Mesenchymal stem cell (in vitro differentiated cells and primary cell): ENCODE measurements at regions not wholly inside any gene's neighbourhood (a gene's known extent, or its start where the extent isn't known, plus 50 kb on each side); places are given as distances from the start of the nearest gene placed in this dataset.

ENCODE experiments used
- DNase-seq: peaks from one replicate; pipeline ENCODE4 v3.0.0-alpha.2; 2013
- H2AFZ ChIP-seq: one replicate; pipeline ENCODE4 v1.6.1; 2013; ENCODE audit warnings: low read depth, mild to moderate bottlenecking, control low read depth, inconsistent platforms, low read length, moderate library complexity
- H2AK5ac ChIP-seq: 2 replicates; pipeline ENCODE4 v1.6.1; 2013; ENCODE audit warnings: low read length, moderate library complexity, mild to moderate bottlenecking, inconsistent platforms; ENCODE audit not compliant: severe bottlenecking
- H2BK120ac ChIP-seq: one replicate; pipeline ENCODE4 v1.6.1; 2013; ENCODE audit warnings: low read depth, mild to moderate bottlenecking, inconsistent platforms, low read length, moderate library complexity
- H2BK12ac ChIP-seq, 2 experiments: one replicate each; pipeline ENCODE4 v1.6.1; 2013; ENCODE audit warnings: inconsistent platforms in 2 of 2, low read length in 2 of 2, mild to moderate bottlenecking in 2 of 2, moderate library complexity in 2 of 2, control low read depth in 1 of 2
- H2BK15ac ChIP-seq: one replicate; pipeline ENCODE4 v1.6.1; 2013; ENCODE audit warnings: mild to moderate bottlenecking, low read depth, inconsistent platforms; ENCODE audit not compliant: poor library complexity, severe bottlenecking
- H2BK5ac ChIP-seq: 2 replicates; pipeline ENCODE4 v1.6.1; 2013; ENCODE audit warnings: low read depth, mild to moderate bottlenecking, low read length, control low read depth, inconsistent platforms; ENCODE audit not compliant: poor library complexity, severe bottlenecking
- H3K14ac ChIP-seq, 2 experiments: one replicate each; pipeline ENCODE4 v1.6.1; 2013; ENCODE audit warnings: inconsistent platforms in 2 of 2, low read length in 2 of 2, control low read depth in 1 of 2, mild to moderate bottlenecking in 1 of 2, moderate library complexity in 1 of 2
- H3K18ac ChIP-seq, 2 experiments: one replicate each; pipeline ENCODE4 v1.6.1; 2013; ENCODE audit warnings: inconsistent platforms in 2 of 2, low read length in 2 of 2, control low read depth in 1 of 2, low read depth in 1 of 2, mild to moderate bottlenecking in 1 of 2
- H3K23ac ChIP-seq, 2 experiments: one replicate each; pipeline ENCODE4 v1.6.1; 2013; ENCODE audit warnings: inconsistent platforms in 2 of 2, low read length in 2 of 2, mild to moderate bottlenecking in 2 of 2, moderate library complexity in 2 of 2, control low read depth in 1 of 2
- H3K27ac ChIP-seq: 2 replicates; pipeline ENCODE4 v1.5.1; 2013; ENCODE audit warnings: mild to moderate bottlenecking, moderate library complexity, low read length, control low read depth, inconsistent platforms; ENCODE audit not compliant: poor library complexity, severe bottlenecking
- H3K27me3 ChIP-seq, 2 experiments: 2 replicates each; pipeline versions ENCODE4 v1.6.1 to v1.7.0; 2013; ENCODE audit warnings: low read length in 2 of 2, mild to moderate bottlenecking in 2 of 2, moderate library complexity in 2 of 2, control low read depth in 1 of 2, inconsistent platforms in 1 of 2; ENCODE audit not compliant: control insufficient read depth in 1 of 2, insufficient read depth in 1 of 2
- H3K36me3 ChIP-seq, 2 experiments: 2 replicates each; pipeline versions ENCODE4 v1.6.1 to v1.7.0; 2013; ENCODE audit warnings: low read length in 2 of 2, control low read depth in 1 of 2, inconsistent platforms in 1 of 2, low read depth in 1 of 2, mild to moderate bottlenecking in 1 of 2; ENCODE audit not compliant: insufficient read depth in 2 of 2, control insufficient read depth in 1 of 2
- H3K4ac ChIP-seq, 2 experiments: one replicate each; pipeline ENCODE4 v1.6.1; 2013; ENCODE audit warnings: inconsistent platforms in 2 of 2, low read length in 2 of 2, mild to moderate bottlenecking in 2 of 2, moderate library complexity in 2 of 2, control low read depth in 1 of 2, low read depth in 1 of 2
- H3K4me1 ChIP-seq: 2 replicates; pipeline ENCODE4 v1.6.1; 2013; ENCODE audit warnings: low read depth, low read length, control low read depth; ENCODE audit not compliant: control insufficient read depth, insufficient read depth
- H3K4me2 ChIP-seq: 2 replicates; pipeline ENCODE4 v1.6.1; 2013; ENCODE audit warnings: low read length, mild to moderate bottlenecking, inconsistent platforms; ENCODE audit not compliant: poor library complexity, severe bottlenecking
- H3K4me3 ChIP-seq, 2 experiments: 2 replicates each; pipeline versions ENCODE4 v1.5.1 to v1.7.0; 2013; ENCODE audit warnings: low read length in 2 of 2, mild to moderate bottlenecking in 2 of 2, control low read depth in 1 of 2, low read depth in 1 of 2; ENCODE audit not compliant: insufficient read depth in 1 of 2
- H3K79me1 ChIP-seq: replicated peaks from 2 replicates; pipeline ENCODE4 v1.6.1; 2013; ENCODE audit warnings: mild to moderate bottlenecking, control low read depth, low read length, inconsistent platforms; ENCODE audit not compliant: poor library complexity, severe bottlenecking
- H3K9ac ChIP-seq: 2 replicates; pipeline ENCODE4 v1.7.0; 2013; ENCODE audit warnings: mild to moderate bottlenecking, low read length, moderate library complexity
- H3K9me3 ChIP-seq: 2 replicates; pipeline ENCODE4 v1.7.0; 2013; ENCODE audit warnings: mild to moderate bottlenecking, low read length; ENCODE audit not compliant: control insufficient read depth
- H4K8ac ChIP-seq: one replicate; pipeline ENCODE4 v1.6.1; 2013; ENCODE audit warnings: inconsistent platforms, mild to moderate bottlenecking, low read length, moderate library complexity
- H4K91ac ChIP-seq: one replicate; pipeline ENCODE4 v1.6.1; 2013; ENCODE audit warnings: mild to moderate bottlenecking, low read length, inconsistent platforms
- WGBS: methylation state at CpG from one replicate; pipeline ENCODE4 v1.1.7; 2013; ENCODE audit warnings: mixed read lengths; 5-methylcytosine and 5-hydroxymethylcytosine counted together

- H3K4me2 ChIP-seq: no peak overlapping the region
- peak overlapping the region in 1 of 2 experiments; percentile 46 for H2BK12ac ChIP-seq
- no peak overlapping the region for H2BK15ac ChIP-seq
- H3K79me1 ChIP-seq: no peaks in the 10 kb centered on the region
- no peak overlapping the region for H3K4me3 ChIP-seq
- no peak for DNase-seq
- no peaks in the 10 kb centered on the region for H3K4me1 ChIP-seq
- no peak overlapping the region for H3K27ac ChIP-seq
- no peak overlapping the region for H3K4ac ChIP-seq
- H2BK5ac ChIP-seq: no peak overlapping the region
- no peak overlapping the region for H2BK120ac ChIP-seq
- H4K91ac ChIP-seq: no peak overlapping the region
- no peak overlapping the region for H2AFZ ChIP-seq
- no peak overlapping the region for H4K8ac ChIP-seq
- no peak overlapping the region for H3K9ac ChIP-seq
- no peaks in the 10 kb centered on the region for H3K27me3 ChIP-seq
- no peak overlapping the region for H3K14ac ChIP-seq
- H3K36me3 ChIP-seq: no peaks in the 10 kb centered on the region
- H3K9me3 ChIP-seq: no peaks in the 10 kb centered on the region
- H3K23ac ChIP-seq: no peak overlapping the region
- no peak overlapping the region for H3K18ac ChIP-seq
- no peak overlapping the region for H2AK5ac ChIP-seq
- 98% methylated on average over 4 of the region's 4 CpGs for WGBS
Measured at GRCh38 chr9:26132746-26133312, 454.6 kb upstream of the TUSC1 start.

GRCh38 chr9:26131886-26132285, 453.6 kb upstream of the TUSC1 start:
- Histone ChIP-seq H3K27ac (no peak overlapping the region), H2AK5ac (no peak overlapping the region)
- 79% methylated on average over 1 of the region's 1 CpG for WGBS

GRCh38 chr9:26129217-26129616, 451.0 kb upstream of the TUSC1 start:
- H3K4me3 ChIP-seq: peak overlapping the region in 1 of 2 experiments; percentile 18
- H3K9ac ChIP-seq: peak overlapping the region; percentile 86
- no peak overlapping the region for H2AK5ac ChIP-seq
- H4K8ac ChIP-seq: no peak overlapping the region
- H2AFZ ChIP-seq: no peak overlapping the region
- no peaks in the 10 kb centered on the region for H3K9me3 ChIP-seq
- no peaks in the 10 kb centered on the region for H3K4me1 ChIP-seq
- H3K4ac ChIP-seq: no peak overlapping the region
- no peak overlapping the region for H3K14ac ChIP-seq
- H2BK12ac ChIP-seq: no peak overlapping the region
- no peak overlapping the region for H2BK120ac ChIP-seq
- no peak overlapping the region for H3K18ac ChIP-seq
- H2BK15ac ChIP-seq: no peak overlapping the region
- no peak overlapping the region for H4K91ac ChIP-seq
- no peaks in the 10 kb centered on the region for H3K27me3 ChIP-seq
- H3K79me1 ChIP-seq: no peaks in the 10 kb centered on the region
- no peak overlapping the region for H3K4me2 ChIP-seq
- no peaks in the 10 kb centered on the region for H3K36me3 ChIP-seq
- H2BK5ac ChIP-seq: no peak overlapping the region
- no peak overlapping the region for H3K27ac ChIP-seq
- H3K23ac ChIP-seq: no peak overlapping the region
- peak; percentile 20 for DNase-seq
- 100% methylated on average over 1 of the region's 2 CpGs for WGBS

More at GRCh38 chr9:26131886-26132285, 453.6 kb upstream of the TUSC1 start:
- no peak overlapping the region for H3K4ac ChIP-seq
- H3K27me3 ChIP-seq: no peaks in the 10 kb centered on the region
- no peak overlapping the region for H2BK12ac ChIP-seq
- no peaks in the 10 kb centered on the region for H3K79me1 ChIP-seq
- no peaks in the 10 kb centered on the region for H3K4me1 ChIP-seq
- no peak overlapping the region for H3K4me2 ChIP-seq
- no peak overlapping the region for H3K4me3 ChIP-seq
- no peak overlapping the region for H2BK15ac ChIP-seq
- no peak overlapping the region for H3K18ac ChIP-seq
- peak overlapping the region; percentile 47 for H3K9ac ChIP-seq
- no peaks in the 10 kb centered on the region for H3K9me3 ChIP-seq
- no peaks in the 10 kb centered on the region for H3K36me3 ChIP-seq
- no peak overlapping the region for H2BK5ac ChIP-seq
- no peak overlapping the region for H3K23ac ChIP-seq
- no peak overlapping the region for H3K14ac ChIP-seq
- no peak overlapping the region for H2AFZ ChIP-seq
- H4K8ac ChIP-seq: no peak overlapping the region
- H2BK120ac ChIP-seq: no peak overlapping the region
- peak; percentile 81 for DNase-seq
- H4K91ac ChIP-seq: no peak overlapping the region

- H2BK120ac ChIP-seq: no peak overlapping the region
- no peak overlapping the region for H4K8ac ChIP-seq
- H3K4me2 ChIP-seq: no peak overlapping the region
- no peak overlapping the region for H2AFZ ChIP-seq
- H2AK5ac ChIP-seq: no peak overlapping the region
- H2BK5ac ChIP-seq: no peak overlapping the region
- H2BK12ac ChIP-seq: no peak overlapping the region
- H3K9ac ChIP-seq: no peak overlapping the region
- H3K79me1 ChIP-seq: no peaks in the 10 kb centered on the region
- no peak overlapping the region for H3K4me3 ChIP-seq
- H3K36me3 ChIP-seq: no peaks in the 10 kb centered on the region
- no CpG with 5 or more reads among the region's 5 CpGs for WGBS
- H3K4me1 ChIP-seq: no peaks in the 10 kb centered on the region
- no peak overlapping the region for H4K91ac ChIP-seq
- no peaks in the 10 kb centered on the region for H3K9me3 ChIP-seq
- H3K14ac ChIP-seq: no peak overlapping the region
- no peak overlapping the region for H3K27ac ChIP-seq
- DNase-seq: no peak
- no peak overlapping the region for H3K23ac ChIP-seq
- no peaks in the 10 kb centered on the region for H3K27me3 ChIP-seq
- H2BK15ac ChIP-seq: no peak overlapping the region
- no peak overlapping the region for H3K18ac ChIP-seq
- no peak overlapping the region for H3K4ac ChIP-seq
Measured at GRCh38 chr9:26125693-26126092, 447.4 kb upstream of the TUSC1 start.
